SU-DHL-6 (cell line): ENCODE measurements at regions not wholly inside any gene's neighbourhood (a gene's known extent, or its start where the extent isn't known, plus 50 kb on each side); places are given as distances from the start of the nearest gene placed in this dataset.

ENCODE experiments used
- H2AFZ ChIP-seq: fragments of 200-600 bp; sonication (generic); 2 replicates; pipeline ENCODE4 v1.6.1; 2014; ENCODE audit warnings: low read depth, mild to moderate bottlenecking, moderate library complexity, mixed read lengths, antibody characterized with exemption, low read length; ENCODE audit not compliant: severe bottlenecking
- H3F3A ChIP-seq: fragments of 200-600 bp; shearing (Covaris generic); 2 replicates; pipeline ENCODE4 v1.6.0; 2016; ENCODE audit warnings: antibody characterized with exemption, mild to moderate bottlenecking; ENCODE audit not compliant: insufficient read depth
- H3K27ac ChIP-seq: fragments of 200-600 bp; sonication (generic); 2 replicates; pipeline ENCODE4 v1.5.1; 2016; ENCODE audit warnings: low read depth, mild to moderate bottlenecking, low read length, moderate library complexity, mixed read lengths
- H3K27me3 ChIP-seq: fragments of 200-600 bp; sonication (generic), shearing (Covaris generic); 2 replicates; pipeline ENCODE4 v1.6.0; 2014; ENCODE audit warnings: mild to moderate bottlenecking, low read length
- H3K36me3 ChIP-seq: fragments of 200-600 bp; sonication (generic); 2 replicates; pipeline ENCODE4 v1.6.1; 2014; ENCODE audit warnings: mild to moderate bottlenecking, low read length, mixed read lengths
- H3K4me2 ChIP-seq: fragments of 300-600, 200-600 bp; shearing (Covaris generic), sonication (generic); 2 replicates; pipeline ENCODE4 v1.6.0; 2014; ENCODE audit warnings: low read length, low read depth, mild to moderate bottlenecking; ENCODE audit not compliant: poor library complexity, severe bottlenecking
- H3K4me3 ChIP-seq: fragments of 200-600 bp; sonication (generic); 2 replicates; pipeline ENCODE4 v1.5.1; 2014; ENCODE audit warnings: antibody characterized with exemption, low read length, mild to moderate bottlenecking, mixed read lengths; ENCODE audit not compliant: insufficient read depth, poor library complexity, severe bottlenecking
- H3K79me2 ChIP-seq: fragments of 200-600 bp; sonication (generic); 2 replicates; pipeline ENCODE4 v1.6.1; 2014; ENCODE audit warnings: mild to moderate bottlenecking, low read length, moderate library complexity; ENCODE audit not compliant: insufficient read depth
- H3K9ac ChIP-seq: fragments of 200-600 bp; sonication (generic); 2 replicates; pipeline ENCODE4 v1.7.0; 2014; ENCODE audit warnings: mild to moderate bottlenecking, low read length
- H3K9me2 ChIP-seq: fragments of 200-600 bp; sonication (generic); replicated peaks from 2 replicates; pipeline ENCODE4 v1.6.1; 2014; ENCODE audit warnings: low read length; ENCODE audit not compliant: insufficient read depth
- H3K9me3 ChIP-seq: fragments of 200-600 bp; sonication (generic); 2 replicates; pipeline ENCODE4 v1.6.1; 2014; ENCODE audit warnings: low read length, mixed read lengths; ENCODE audit not compliant: insufficient read depth
- H4K20me1 ChIP-seq: fragments of 200-600 bp; sonication (generic); 2 replicates; pipeline ENCODE4 v1.6.1; 2014; ENCODE audit warnings: low read depth, mild to moderate bottlenecking, antibody characterized with exemption, low read length, moderate library complexity, mixed read lengths
- EZH2phosphoT487 ChIP-seq: fragments of 200-600 bp; sonication (generic), shearing (Covaris generic); conservative IDR thresholded peaks from 2 replicates; pipeline ENCODE4 v1.6.1; 2018; ENCODE audit warnings: mild to moderate bottlenecking, antibody characterized with exemption, low read length, moderate library complexity, mixed read lengths
- TF ChIP-seq, protein P1 (sequence below): fragments of 200-600 bp; sonication (generic); IDR thresholded peaks from one replicate; pipeline ENCODE4 v1.5.1; 2017; ENCODE audit warnings: antibody characterized with exemption, mild to moderate bottlenecking, low read length, moderate library complexity; ENCODE audit not compliant: insufficient read depth, poor library complexity, severe bottlenecking

DNA sequence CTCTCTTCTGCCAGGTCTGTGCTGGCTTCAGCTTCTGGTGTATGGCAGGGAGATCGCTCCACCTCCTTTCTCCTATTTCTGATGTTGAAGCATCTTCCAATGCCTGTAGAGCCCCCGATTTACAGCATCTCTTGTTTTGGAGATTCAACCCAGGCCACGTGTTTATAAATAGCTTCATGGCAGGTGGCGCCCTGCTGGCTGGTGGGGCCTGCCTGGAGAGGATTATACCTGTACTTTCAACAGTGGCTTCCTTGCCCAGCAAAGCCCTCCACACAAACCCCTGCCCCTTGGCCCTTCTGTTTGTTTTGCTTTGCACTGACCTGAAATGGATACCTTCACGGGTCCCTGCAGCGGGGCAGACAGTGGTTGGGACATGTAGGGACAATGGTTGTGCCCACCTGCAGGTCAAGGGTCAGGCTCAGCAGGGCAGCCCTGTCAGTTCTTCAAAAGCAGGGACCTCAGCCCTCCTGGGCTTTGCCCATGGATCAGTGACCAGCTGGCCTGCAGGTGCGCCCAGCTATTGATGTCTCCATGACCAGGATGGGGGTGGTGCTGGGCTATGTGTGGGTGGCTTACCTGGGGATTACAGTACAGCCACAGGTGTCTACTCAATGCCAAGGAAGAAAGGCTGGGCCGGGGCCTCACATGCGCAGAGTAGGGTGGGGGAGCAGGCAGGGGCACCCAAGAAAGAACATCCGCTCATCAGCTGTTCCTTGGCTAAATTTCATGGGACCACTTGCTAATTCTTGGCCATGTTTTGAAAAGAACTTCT lies 112.7 kb upstream of the PRR23C start:
- TF ChIP-seq EZH2phosphoT487 = no peak
- TF ChIP-seq, protein P1, sequence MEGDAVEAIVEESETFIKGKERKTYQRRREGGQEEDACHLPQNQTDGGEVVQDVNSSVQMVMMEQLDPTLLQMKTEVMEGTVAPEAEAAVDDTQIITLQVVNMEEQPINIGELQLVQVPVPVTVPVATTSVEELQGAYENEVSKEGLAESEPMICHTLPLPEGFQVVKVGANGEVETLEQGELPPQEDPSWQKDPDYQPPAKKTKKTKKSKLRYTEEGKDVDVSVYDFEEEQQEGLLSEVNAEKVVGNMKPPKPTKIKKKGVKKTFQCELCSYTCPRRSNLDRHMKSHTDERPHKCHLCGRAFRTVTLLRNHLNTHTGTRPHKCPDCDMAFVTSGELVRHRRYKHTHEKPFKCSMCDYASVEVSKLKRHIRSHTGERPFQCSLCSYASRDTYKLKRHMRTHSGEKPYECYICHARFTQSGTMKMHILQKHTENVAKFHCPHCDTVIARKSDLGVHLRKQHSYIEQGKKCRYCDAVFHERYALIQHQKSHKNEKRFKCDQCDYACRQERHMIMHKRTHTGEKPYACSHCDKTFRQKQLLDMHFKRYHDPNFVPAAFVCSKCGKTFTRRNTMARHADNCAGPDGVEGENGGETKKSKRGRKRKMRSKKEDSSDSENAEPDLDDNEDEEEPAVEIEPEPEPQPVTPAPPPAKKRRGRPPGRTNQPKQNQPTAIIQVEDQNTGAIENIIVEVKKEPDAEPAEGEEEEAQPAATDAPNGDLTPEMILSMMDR = no peak
- Histone ChIP-seq H3F3A (no peaks in the 10 kb centered on the region), H3K9me2 (no peaks in the 10 kb centered on the region), H3K27me3 (no peaks in the 10 kb centered on the region), H3K9ac (no peak overlapping the region), H3K79me2 (no peaks in the 10 kb centered on the region), H4K20me1 (no peaks in the 10 kb centered on the region), H3K4me3 (no peak overlapping the region), H3K4me2 (no peak overlapping the region), H2AFZ (no peak overlapping the region), H3K36me3 (no peaks in the 10 kb centered on the region), H3K9me3 (no peaks in the 10 kb centered on the region), H3K27ac (no peak overlapping the region)

DNA sequence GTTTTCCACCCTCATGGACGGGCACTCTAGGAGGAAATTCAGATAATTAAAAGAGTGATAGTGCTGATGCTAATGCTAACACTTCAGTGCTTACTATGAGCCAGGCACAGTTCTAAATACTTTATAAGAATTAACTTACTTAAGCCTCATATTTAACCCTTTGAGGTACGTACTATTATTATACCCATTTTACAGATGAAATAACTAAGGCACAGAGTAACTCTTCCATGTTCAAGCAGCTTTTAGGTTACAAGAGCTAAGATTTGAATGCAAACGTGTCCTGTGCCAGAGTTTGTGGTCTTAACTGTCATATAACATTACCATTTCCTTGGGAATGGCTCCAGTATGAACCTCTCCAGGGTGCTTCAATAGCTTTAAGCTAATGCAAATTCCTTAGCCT lies 114.7 kb upstream of the PRR23C start:
- H3K9me3 ChIP-seq = no peaks in the 10 kb centered on the region
- H3K27me3 ChIP-seq = no peaks in the 10 kb centered on the region
- H3K9me2 ChIP-seq = no peaks in the 10 kb centered on the region
- H3F3A ChIP-seq = no peaks in the 10 kb centered on the region
- no peaks in the 10 kb centered on the region for H3K79me2 ChIP-seq
- no peak overlapping the region for H3K4me3 ChIP-seq
- no peak overlapping the region for H3K4me2 ChIP-seq
- H3K27ac ChIP-seq = no peak overlapping the region
- no peaks in the 10 kb centered on the region for H4K20me1 ChIP-seq
- no peak for TF ChIP-seq EZH2phosphoT487
- TF ChIP-seq, protein P1 = no peak
- no peaks in the 10 kb centered on the region for H3K36me3 ChIP-seq
- H3K9ac ChIP-seq = no peak overlapping the region
- H2AFZ ChIP-seq = no peak overlapping the region

DNA sequence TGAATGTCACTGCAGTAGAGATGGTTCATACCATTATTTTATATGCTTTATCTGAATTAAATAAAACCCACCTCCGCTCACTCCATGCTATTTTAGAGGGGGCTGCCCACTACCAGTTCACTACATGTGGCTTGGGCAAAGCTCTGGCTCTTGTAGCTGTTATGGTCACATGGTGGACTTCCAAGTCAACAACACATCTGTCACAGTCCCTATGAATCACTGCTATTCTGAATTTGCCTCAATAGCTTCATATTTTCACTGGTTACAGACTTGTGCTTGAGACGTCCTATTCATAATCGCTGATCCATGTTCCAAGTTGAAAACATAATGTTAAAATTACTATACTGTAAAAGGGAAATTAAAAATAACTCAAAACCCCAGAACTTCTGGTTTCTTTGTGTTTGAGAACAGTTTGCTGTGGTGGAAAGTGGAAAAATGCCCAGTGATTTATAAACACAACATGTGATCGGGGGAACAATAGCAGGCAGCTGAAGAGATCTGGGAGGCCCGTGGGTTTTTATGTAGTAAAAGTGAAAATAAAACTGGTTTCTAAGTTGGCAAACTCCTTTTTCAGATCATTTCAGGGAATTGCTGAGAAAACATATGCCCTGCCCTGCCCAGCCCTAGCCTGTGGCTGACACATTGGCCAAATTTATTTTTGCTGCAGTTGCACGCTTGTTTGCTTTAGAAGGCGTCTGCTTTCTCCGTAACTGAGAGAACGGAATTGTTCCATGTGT lies 128.8 kb upstream of the PRR23C start:
- Histone ChIP-seq H3K4me3 (no peak overlapping the region), H3K27ac (no peak overlapping the region), H3F3A (no peaks in the 10 kb centered on the region), H3K36me3 (no peaks in the 10 kb centered on the region), H3K9ac (no peak overlapping the region), H4K20me1 (no peaks in the 10 kb centered on the region), H3K79me2 (no peaks in the 10 kb centered on the region), H3K4me2 (no peak overlapping the region), H3K27me3 (no peaks in the 10 kb centered on the region), H3K9me2 (no peaks in the 10 kb centered on the region), H3K9me3 (no peaks in the 10 kb centered on the region), H2AFZ (no peak overlapping the region)
- TF ChIP-seq, protein P1 = no peak
